HCT116 (cell line): ENCODE measurements at regions not wholly inside any gene's neighbourhood (a gene's known extent, or its start where the extent isn't known, plus 50 kb on each side); places are given as distances from the start of the nearest gene placed in this dataset.

ENCODE experiments used
- ATAC-seq: fragments of 200-7000 bp; cut with Tn5 transposase; 2 replicates; pipeline ENCODE4 v1.9.1; 2020; ENCODE audit warnings: mild to moderate bottlenecking, moderate library complexity
- BruUV-seq: library from RNA; stranded (reverse); fragments of 400-500 nt; replicated peaks from 2 replicates; lab custom pipeline; 2021; lab: Mats Ljungman, UMichigan
- CTCF ChIA-PET: fragments of 300-600 bp; sonication (Branson Sonifier 250); formaldehyde crosslinking; loops from one replicate; lab custom pipeline; 2021; ENCODE audit warnings: antibody characterized with exemption; lab: Charles Lee
- POLR2A ChIA-PET: fragments of 300-600, 350-600 bp; sonication (Branson Sonifier 250); formaldehyde crosslinking; loops from one replicate; lab custom pipeline; 2021; ENCODE audit warnings: antibody characterized with exemption; lab: Charles Lee
- RAD21 ChIA-PET, 2 experiments: fragments of 300-600 bp; sonication (Branson Sonifier 250); formaldehyde crosslinking; loops; one replicate each; lab custom pipeline; 2023; ENCODE audit warnings: low total read pairs in 2 of 2; ENCODE audit not compliant: uncharacterized antibody in 2 of 2, unreplicated experiment in 2 of 2, low non-redundant PET in 1 of 2; lab: Charles Lee
- DNase-seq: peaks from one replicate; pipeline ENCODE4 v3.0.0-alpha.2; 2010; ENCODE audit warnings: low read depth, low spot score
- H2AFZ ChIP-seq: fragments of 200-600 bp; shearing (Covaris generic), sonication (generic); 2 replicates; pipeline ENCODE4 v1.6.1; 2017; ENCODE audit warnings: low read depth, mixed run types, mixed read lengths, antibody characterized with exemption, low read length; ENCODE audit not compliant: poor library complexity, severe bottlenecking
- H3K27ac ChIP-seq: 2 replicates; pipeline ENCODE4 v1.5.1; 2012; ENCODE audit warnings: low read depth, low read length
- H3K27me3 ChIP-seq: fragments of 200-600 bp; sonication (generic); 2 replicates; pipeline ENCODE4 v1.6.1; 2016; ENCODE audit warnings: mixed run types, low read length, mixed read lengths; ENCODE audit not compliant: insufficient read depth
- H3K36me3 ChIP-seq, 2 experiments: fragments of 200-500 bp in 1 of 2; fragments of 200-600 bp in 1 of 2; sonication (Bioruptor generic) in 1 of 2; sonication (generic) in 1 of 2; 2 replicates each; pipeline versions ENCODE4 v1.5.1 to v1.6.1; 2014 to 2016; ENCODE audit warnings: low read length in 2 of 2, inconsistent platforms in 1 of 2, mixed read lengths in 1 of 2, mixed run types in 1 of 2; ENCODE audit not compliant: insufficient read depth in 2 of 2, control insufficient read depth in 1 of 2
- H3K4me1 ChIP-seq, 2 experiments: fragments of 200-600 bp in 1 of 2; sonication (generic) in 1 of 2; 2 replicates each; pipeline versions ENCODE4 v1.5.1 to v1.6.1; 2012 to 2017; ENCODE audit warnings: low read length in 2 of 2, inconsistent platforms in 1 of 2, mild to moderate bottlenecking in 1 of 2, mixed read lengths in 1 of 2, mixed run types in 1 of 2, moderate library complexity in 1 of 2; ENCODE audit not compliant: insufficient read depth in 2 of 2, control insufficient read depth in 1 of 2
- H3K4me2 ChIP-seq: fragments of 200-600 bp; sonication (generic); 2 replicates; pipeline ENCODE4 v1.6.1; 2017; ENCODE audit warnings: mixed run types, low read length, mixed read lengths
- H3K4me3 ChIP-seq, 2 experiments: fragments of 200-600 bp in 1 of 2; sonication (generic) in 1 of 2; replicated peaks in 1 of 2; 2 replicates each; pipeline ENCODE4 v1.5.1; 2011 to 2016; ENCODE audit warnings: low read length in 2 of 2, control low read depth in 1 of 2, low read depth in 1 of 2, mild to moderate bottlenecking in 1 of 2, mixed read lengths in 1 of 2, mixed run types in 1 of 2
- H3K79me2 ChIP-seq: fragments of 200-600 bp; sonication (generic); 2 replicates; pipeline ENCODE4 v1.6.1; 2017; ENCODE audit warnings: mild to moderate bottlenecking, mixed run types, low read length, moderate library complexity, mixed read lengths; ENCODE audit not compliant: insufficient read depth
- H3K9ac ChIP-seq: fragments of 200-600 bp; sonication (generic); 2 replicates; pipeline ENCODE4 v1.6.1; 2016; ENCODE audit warnings: low read length, mixed read lengths
- H3K9me2 ChIP-seq: fragments of 200-600 bp; sonication (generic), shearing (Covaris generic); 2 replicates; pipeline ENCODE4 v1.6.1; 2017; ENCODE audit warnings: mixed run types, mild to moderate bottlenecking, moderate library complexity; ENCODE audit not compliant: insufficient read depth
- H3K9me3 ChIP-seq, 2 experiments: fragments of 200-500 bp in 1 of 2; fragments of 200-600 bp in 1 of 2; sonication (Bioruptor generic) in 1 of 2; sonication (generic) in 1 of 2; 2 replicates each; pipeline ENCODE4 v1.6.1; 2014 to 2017; ENCODE audit warnings: low read length in 2 of 2, mixed read lengths in 2 of 2, inconsistent platforms in 1 of 2, low read depth in 1 of 2, mild to moderate bottlenecking in 1 of 2, mixed run types in 1 of 2, moderate library complexity in 1 of 2; ENCODE audit not compliant: control insufficient read depth in 1 of 2, insufficient read depth in 1 of 2
- H4K20me1 ChIP-seq: fragments of 200-600 bp; sonication (generic), shearing (Covaris generic); 2 replicates; pipeline ENCODE4 v1.6.1; 2017; ENCODE audit warnings: mixed run types, mild to moderate bottlenecking, moderate library complexity; ENCODE audit not compliant: insufficient read depth
- CEBPB ChIP-seq: IDR thresholded peaks from 2 replicates; pipeline ENCODE4 v1.6.1; 2012; ENCODE audit warnings: low read depth
- EGR1 ChIP-seq: IDR thresholded peaks from 2 replicates; pipeline ENCODE4 v1.6.1; 2012; ENCODE audit warnings: low read depth
- ELF1 ChIP-seq: IDR thresholded peaks from 2 replicates; pipeline ENCODE4 v1.6.1; 2012; ENCODE audit warnings: low read depth, borderline replicate concordance
- EZH2 ChIP-seq: fragments of 200-600 bp; sonication (generic); IDR thresholded peaks from 2 replicates; pipeline ENCODE4 v1.6.1; 2017; ENCODE audit warnings: antibody characterized with exemption, mixed run types
- JUND ChIP-seq: IDR thresholded peaks from 2 replicates; pipeline ENCODE4 v1.6.1; 2012
- ZFX ChIP-seq: fragments of 450-650 bp; IDR thresholded peaks from 2 replicates; pipeline ENCODE4 v1.6.1; 2017
- ZNF274 ChIP-seq: fragments of 200-500 bp; sonication (Bioruptor generic); IDR thresholded peaks from 2 replicates; pipeline ENCODE4 v1.6.1; 2014; ENCODE audit warnings: mild to moderate bottlenecking, low read depth, low read length, inconsistent platforms
- intact Hi-C: fragments of 100-400 bp; cut with micrococcal nuclease; formaldehyde crosslinking; loops from 2 replicates; pipeline ENCODE4 v1.10.0; 2022
- TF ChIP-seq, protein P1 (sequence below): IDR thresholded peaks from 2 replicates; pipeline ENCODE4 v1.6.1; 2012
- TF ChIP-seq, protein P2 (sequence below): IDR thresholded peaks from 2 replicates; pipeline ENCODE4 v1.6.1; 2012; ENCODE audit warnings: low read depth

DNA sequence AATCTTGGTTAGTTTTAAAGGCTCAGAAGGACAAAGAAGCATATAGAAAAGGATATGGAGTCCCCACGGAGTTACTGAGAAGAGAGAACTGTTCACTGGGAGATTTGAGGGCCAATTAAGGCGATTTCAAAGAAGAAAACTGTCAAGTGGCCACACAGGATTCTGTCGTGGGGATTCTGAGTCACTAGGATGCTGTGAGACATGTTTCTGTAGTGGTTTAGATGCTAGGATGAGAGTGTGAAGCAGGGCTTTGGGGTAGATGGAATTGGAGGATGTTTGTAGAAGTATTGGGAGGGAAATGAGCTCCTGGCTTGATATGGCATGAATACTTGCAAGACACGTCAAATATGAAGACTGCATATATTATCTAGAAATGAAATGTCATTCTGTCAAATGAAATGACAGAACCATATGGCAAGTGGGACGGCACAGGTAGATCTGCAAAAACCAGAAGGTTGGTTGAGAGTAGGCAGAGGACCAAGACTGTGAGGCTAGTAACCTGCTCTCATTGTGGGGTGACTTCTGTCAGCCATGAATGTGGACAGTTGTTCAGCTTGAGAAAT lies 136.3 kb upstream of the SPRY4 start:
- no peaks in the 10 kb centered on the region for H4K20me1 ChIP-seq
- H3K9me2 ChIP-seq = no peaks in the 10 kb centered on the region
- RAD21 ChIA-PET = no interaction called here
- no peaks in the 10 kb centered on the region for H3K36me3 ChIP-seq
- H3K4me1 ChIP-seq = peaks cover 0 to 10% of the 10 kb centered on the region in 2 experiments; a peak in 1 of 4 replicates
- H3K27me3 ChIP-seq = no peaks in the 10 kb centered on the region
- POLR2A ChIA-PET = interaction anchor here (1.0 kb wide), 1 partner anchor 134 kb away, joined by 3 read pairs; no protein-coding TSS in a partner anchor
- no peak overlapping the region for H2AFZ ChIP-seq
- H3K27ac ChIP-seq = no peak overlapping the region
- CTCF ChIA-PET = no interaction called here
- no TSS peak for BruUV-seq
- no peaks in the 10 kb centered on the region for H3K79me2 ChIP-seq
- no peak for ATAC-seq
- TF ChIP-seq ZFX (no peak), EGR1 (no peak), ELF1 (no peak), ZNF274 (no peak), JUND (no peak)
- TF ChIP-seq, protein P1, sequence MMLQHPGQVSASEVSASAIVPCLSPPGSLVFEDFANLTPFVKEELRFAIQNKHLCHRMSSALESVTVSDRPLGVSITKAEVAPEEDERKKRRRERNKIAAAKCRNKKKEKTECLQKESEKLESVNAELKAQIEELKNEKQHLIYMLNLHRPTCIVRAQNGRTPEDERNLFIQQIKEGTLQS = no peak
- H3K9ac ChIP-seq = no peak overlapping the region
- H3K4me2 ChIP-seq = no peak overlapping the region
- intact Hi-C loops = no loop called here
- H3K4me3 ChIP-seq = no peak overlapping the region
- H3K9me3 ChIP-seq = no peaks in the 10 kb centered on the region
- DNase-seq = no peak

DNA sequence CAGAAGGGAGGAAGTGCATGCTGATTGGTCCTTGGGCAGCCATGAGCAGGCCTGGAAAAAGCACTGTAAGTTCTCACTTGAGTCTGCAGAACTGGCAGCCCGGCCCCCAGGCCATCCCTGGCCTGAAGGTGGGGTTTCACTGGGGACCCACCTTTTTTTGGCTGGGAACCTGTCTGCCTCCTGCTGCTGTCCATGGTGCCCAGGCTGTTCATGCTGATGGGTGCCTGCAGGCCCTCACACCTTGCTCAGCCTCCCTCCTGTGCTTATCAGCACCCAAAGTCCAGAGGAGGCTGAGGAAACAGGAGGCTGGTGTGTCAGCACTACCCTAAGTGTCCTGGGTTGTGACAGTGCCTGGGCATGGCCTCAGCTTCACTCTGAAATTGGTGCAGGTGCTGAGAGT lies 134.4 kb upstream of the SPRY4 start:
- CTCF ChIA-PET = no interaction called here
- POLR2A ChIA-PET = no interaction called here
- Histone ChIP-seq H3K4me2 (no peak overlapping the region), H3K27ac (no peak overlapping the region), H3K4me1 (peaks cover 0 to 7% of the 10 kb centered on the region in 2 experiments; a peak in 1 of 4 replicates), H3K79me2 (no peaks in the 10 kb centered on the region), H3K9ac (no peak overlapping the region), H3K27me3 (no peaks in the 10 kb centered on the region), H3K9me3 (no peaks in the 10 kb centered on the region), H2AFZ (no peak overlapping the region), H3K9me2 (no peaks in the 10 kb centered on the region), H3K36me3 (no peaks in the 10 kb centered on the region), H4K20me1 (no peaks in the 10 kb centered on the region), H3K4me3 (no peak overlapping the region)
- no peak for DNase-seq
- BruUV-seq = no TSS peak
- RAD21 ChIA-PET = no interaction called here
- TF ChIP-seq CEBPB (no peak), EZH2 (no peak)
- TF ChIP-seq, protein P2, sequence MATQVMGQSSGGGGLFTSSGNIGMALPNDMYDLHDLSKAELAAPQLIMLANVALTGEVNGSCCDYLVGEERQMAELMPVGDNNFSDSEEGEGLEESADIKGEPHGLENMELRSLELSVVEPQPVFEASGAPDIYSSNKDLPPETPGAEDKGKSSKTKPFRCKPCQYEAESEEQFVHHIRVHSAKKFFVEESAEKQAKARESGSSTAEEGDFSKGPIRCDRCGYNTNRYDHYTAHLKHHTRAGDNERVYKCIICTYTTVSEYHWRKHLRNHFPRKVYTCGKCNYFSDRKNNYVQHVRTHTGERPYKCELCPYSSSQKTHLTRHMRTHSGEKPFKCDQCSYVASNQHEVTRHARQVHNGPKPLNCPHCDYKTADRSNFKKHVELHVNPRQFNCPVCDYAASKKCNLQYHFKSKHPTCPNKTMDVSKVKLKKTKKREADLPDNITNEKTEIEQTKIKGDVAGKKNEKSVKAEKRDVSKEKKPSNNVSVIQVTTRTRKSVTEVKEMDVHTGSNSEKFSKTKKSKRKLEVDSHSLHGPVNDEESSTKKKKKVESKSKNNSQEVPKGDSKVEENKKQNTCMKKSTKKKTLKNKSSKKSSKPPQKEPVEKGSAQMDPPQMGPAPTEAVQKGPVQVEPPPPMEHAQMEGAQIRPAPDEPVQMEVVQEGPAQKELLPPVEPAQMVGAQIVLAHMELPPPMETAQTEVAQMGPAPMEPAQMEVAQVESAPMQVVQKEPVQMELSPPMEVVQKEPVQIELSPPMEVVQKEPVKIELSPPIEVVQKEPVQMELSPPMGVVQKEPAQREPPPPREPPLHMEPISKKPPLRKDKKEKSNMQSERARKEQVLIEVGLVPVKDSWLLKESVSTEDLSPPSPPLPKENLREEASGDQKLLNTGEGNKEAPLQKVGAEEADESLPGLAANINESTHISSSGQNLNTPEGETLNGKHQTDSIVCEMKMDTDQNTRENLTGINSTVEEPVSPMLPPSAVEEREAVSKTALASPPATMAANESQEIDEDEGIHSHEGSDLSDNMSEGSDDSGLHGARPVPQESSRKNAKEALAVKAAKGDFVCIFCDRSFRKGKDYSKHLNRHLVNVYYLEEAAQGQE = peak; percentile 52
- intact Hi-C loops = no loop called here
- no peak for ATAC-seq
